LNCAP (cell line): ENCODE measurements at regions not wholly inside any gene's neighbourhood (a gene's known extent, or its start where the extent isn't known, plus 50 kb on each side); places are given as distances from the start of the nearest gene placed in this dataset.

Source experiments
- TF ChIP-seq, protein P1 (sequence below): fragments of 450-650 bp; IDR thresholded peaks from 2 replicates; pipeline ENCODE4 v1.5.1; 2017; ENCODE audit warnings: mild to moderate bottlenecking

DNA sequence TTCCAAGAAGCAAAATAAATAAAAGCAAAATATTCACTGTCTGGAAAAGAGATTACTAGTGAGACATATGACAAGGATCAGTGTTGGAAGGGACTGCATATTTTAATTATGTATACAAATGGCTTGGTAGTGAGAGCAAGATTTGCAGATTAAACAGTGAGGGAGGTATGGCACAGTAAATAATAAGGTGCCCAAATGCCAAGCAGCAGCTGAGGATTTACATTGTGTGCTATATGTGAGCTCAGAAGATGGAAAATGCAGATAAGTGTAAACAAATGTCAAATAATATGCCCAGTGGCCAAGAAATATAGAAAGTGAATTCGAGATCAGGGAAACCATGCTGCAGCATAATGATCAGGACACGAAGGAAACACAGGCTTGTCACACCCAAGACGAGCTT lies 173.8 kb upstream of the NRSN1 start:
- TF ChIP-seq, protein P1, sequence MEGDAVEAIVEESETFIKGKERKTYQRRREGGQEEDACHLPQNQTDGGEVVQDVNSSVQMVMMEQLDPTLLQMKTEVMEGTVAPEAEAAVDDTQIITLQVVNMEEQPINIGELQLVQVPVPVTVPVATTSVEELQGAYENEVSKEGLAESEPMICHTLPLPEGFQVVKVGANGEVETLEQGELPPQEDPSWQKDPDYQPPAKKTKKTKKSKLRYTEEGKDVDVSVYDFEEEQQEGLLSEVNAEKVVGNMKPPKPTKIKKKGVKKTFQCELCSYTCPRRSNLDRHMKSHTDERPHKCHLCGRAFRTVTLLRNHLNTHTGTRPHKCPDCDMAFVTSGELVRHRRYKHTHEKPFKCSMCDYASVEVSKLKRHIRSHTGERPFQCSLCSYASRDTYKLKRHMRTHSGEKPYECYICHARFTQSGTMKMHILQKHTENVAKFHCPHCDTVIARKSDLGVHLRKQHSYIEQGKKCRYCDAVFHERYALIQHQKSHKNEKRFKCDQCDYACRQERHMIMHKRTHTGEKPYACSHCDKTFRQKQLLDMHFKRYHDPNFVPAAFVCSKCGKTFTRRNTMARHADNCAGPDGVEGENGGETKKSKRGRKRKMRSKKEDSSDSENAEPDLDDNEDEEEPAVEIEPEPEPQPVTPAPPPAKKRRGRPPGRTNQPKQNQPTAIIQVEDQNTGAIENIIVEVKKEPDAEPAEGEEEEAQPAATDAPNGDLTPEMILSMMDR = no peak

DNA sequence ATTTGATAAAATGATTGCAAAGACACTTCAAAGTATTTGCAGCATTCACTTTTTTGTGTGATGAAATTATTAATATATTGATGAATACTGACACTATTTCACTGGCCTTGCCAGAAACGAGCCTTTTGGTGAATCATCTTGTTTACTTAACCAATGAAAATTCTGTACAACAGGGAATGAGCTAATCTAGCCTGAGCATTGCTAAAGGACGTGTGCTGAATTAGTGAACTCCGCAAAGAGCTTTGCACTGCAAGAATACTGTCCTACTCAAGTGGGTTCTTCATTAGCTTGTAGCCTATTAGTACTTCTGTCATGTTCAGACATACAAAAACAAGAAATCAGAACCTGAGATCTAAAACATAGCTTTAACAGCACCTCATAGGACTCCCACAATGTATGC lies 172.0 kb upstream of the NRSN1 start:
- TF ChIP-seq, protein P1 = no peak

DNA sequence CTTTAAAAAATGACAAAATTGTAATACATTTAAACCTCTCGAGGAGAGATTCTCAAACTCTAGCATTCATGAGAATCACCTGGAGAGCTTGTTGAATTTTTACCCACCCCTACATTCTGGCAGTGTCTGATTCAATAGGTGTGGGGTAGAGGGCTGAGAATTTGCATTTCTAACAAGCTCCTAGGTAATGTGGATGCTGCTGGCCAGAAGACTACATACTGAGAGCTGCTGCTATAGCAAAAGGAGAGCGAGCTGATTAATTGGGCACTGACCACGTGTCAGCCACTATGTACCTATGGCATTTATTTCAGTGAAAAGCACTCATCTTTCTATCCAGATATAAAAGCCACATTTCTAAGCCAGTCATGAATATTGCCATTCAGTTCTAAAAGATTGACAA lies 169.0 kb upstream of the NRSN1 start:
- TF ChIP-seq, protein P1 = no peak

GRCh38 chr6:23964865-23965264 lies 161.2 kb upstream of the NRSN1 start:
- TF ChIP-seq, protein P1 = no peak

DNA sequence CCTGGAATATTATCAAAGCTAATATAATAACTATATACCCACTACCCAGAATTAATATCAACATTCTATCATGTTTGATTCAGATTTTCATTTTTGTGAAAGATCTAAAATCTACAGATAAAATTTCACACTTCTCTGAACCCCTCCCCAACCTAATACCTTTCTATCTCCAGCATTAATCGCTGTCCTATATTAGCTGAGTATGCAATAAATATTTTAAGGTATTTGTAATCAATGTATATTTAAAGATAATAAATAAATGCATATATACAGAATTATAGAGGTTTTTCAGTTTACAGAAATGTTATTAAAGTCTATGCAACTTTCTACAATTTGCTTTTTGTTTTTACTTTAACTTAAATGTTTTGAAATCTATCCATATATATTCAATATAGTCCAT lies 156.7 kb upstream of the NRSN1 start:
- TF ChIP-seq, protein P1 = no peak

- TF ChIP-seq, protein P1 = no peak
Observed at GRCh38 chr6:23977706-23978105, 148.3 kb upstream of the NRSN1 start.

GRCh38 chr6:23980965-23981364 lies 145.1 kb upstream of the NRSN1 start:
- TF ChIP-seq, protein P1 = no peak

- TF ChIP-seq, protein P1 = no peak
Observed at GRCh38 chr6:23981923-23982322, 144.1 kb upstream of the NRSN1 start.
